GM23248 (cell line): ENCODE measurements at regions not wholly inside any gene's neighbourhood (a gene's known extent, or its start where the extent isn't known, plus 50 kb on each side); places are given as distances from the start of the nearest gene placed in this dataset.

ENCODE experiments used
- DNase-seq: peaks from one replicate; pipeline ENCODE4 v3.0.0-alpha.2; 2015
- H2AFZ ChIP-seq: fragments of 200-600 bp; sonication (generic); 2 replicates; pipeline ENCODE4 v1.6.1; 2016; ENCODE audit warnings: antibody characterized with exemption
- H3F3A ChIP-seq: fragments of 200-600 bp; sonication (generic); 2 replicates; pipeline ENCODE4 v1.6.1; 2016; ENCODE audit warnings: mild to moderate bottlenecking, antibody characterized with exemption, mixed run types; ENCODE audit not compliant: insufficient read depth
- H3K27ac ChIP-seq: fragments of 200-600 bp; sonication (generic); 2 replicates; pipeline ENCODE4 v1.5.1; 2016; ENCODE audit warnings: mild to moderate bottlenecking
- H3K27me3 ChIP-seq: fragments of 200-600 bp; sonication (generic); replicated peaks from 2 replicates; pipeline ENCODE4 v1.6.1; 2016; ENCODE audit warnings: mild to moderate bottlenecking; ENCODE audit not compliant: insufficient read depth
- H3K36me3 ChIP-seq: fragments of 200-600 bp; sonication (generic); 2 replicates; pipeline ENCODE4 v1.6.1; 2016; ENCODE audit warnings: low read depth, mild to moderate bottlenecking
- H3K4me1 ChIP-seq: fragments of 200-600 bp; sonication (generic); 2 replicates; pipeline ENCODE4 v1.6.1; 2016; ENCODE audit warnings: mild to moderate bottlenecking; ENCODE audit not compliant: insufficient read depth
- H3K4me2 ChIP-seq: fragments of 200-600 bp; sonication (generic); one replicate; pipeline ENCODE4 v1.6.1; 2016; ENCODE audit warnings: mild to moderate bottlenecking; ENCODE audit not compliant: unreplicated experiment
- H3K4me3 ChIP-seq: fragments of 200-600 bp; sonication (generic); 2 replicates; pipeline ENCODE4 v1.5.1; 2016; ENCODE audit warnings: mild to moderate bottlenecking
- H3K79me2 ChIP-seq: fragments of 200-600 bp; sonication (generic); 2 replicates; pipeline ENCODE4 v1.6.1; 2016; ENCODE audit warnings: mild to moderate bottlenecking; ENCODE audit not compliant: insufficient read depth
- H3K9ac ChIP-seq: fragments of 200-600 bp; sonication (generic); 2 replicates; pipeline ENCODE4 v1.6.1; 2016; ENCODE audit warnings: mild to moderate bottlenecking
- H3K9me2 ChIP-seq: fragments of 200-600 bp; sonication (generic); 2 replicates; pipeline ENCODE4 v1.6.1; 2016; ENCODE audit warnings: mixed run types, mild to moderate bottlenecking, moderate library complexity; ENCODE audit not compliant: insufficient read depth
- H3K9me3 ChIP-seq: fragments of 200-600 bp; sonication (generic); one replicate; pipeline ENCODE4 v1.6.1; 2017; ENCODE audit warnings: low read depth
- H4K20me1 ChIP-seq: fragments of 200-600 bp; sonication (generic); 2 replicates; pipeline ENCODE4 v1.6.0; 2016; ENCODE audit not compliant: insufficient read depth
- EZH2 ChIP-seq: fragments of 200-600 bp; sonication (generic); IDR thresholded peaks from 2 replicates; pipeline ENCODE4 v1.6.1; 2018; ENCODE audit warnings: antibody characterized with exemption, mild to moderate bottlenecking; ENCODE audit not compliant: insufficient read depth, poor library complexity, severe bottlenecking
- EZH2phosphoT487 ChIP-seq: fragments of 200-600 bp; sonication (generic); IDR thresholded peaks from 2 replicates; pipeline ENCODE4 v1.6.1; 2018; ENCODE audit warnings: antibody characterized with exemption, moderate library complexity, mild to moderate bottlenecking, low read depth; ENCODE audit not compliant: insufficient read depth
- WGBS, 2 experiments: methylation state at CpG; one replicate each; pipeline ENCODE4 v1.1.6; 2015 to 2017; ENCODE audit warnings: low lambda C conversion rate in 2 of 2, low coverage in 1 of 2; ENCODE audit errors: missing lambda C conversion rate in 2 of 2; 5-methylcytosine and 5-hydroxymethylcytosine counted together
- in situ Hi-C: fragments of 300-500 bp; cut with MboI; formaldehyde crosslinking; loops from 2 replicates; pipeline ENCODE4 v1.15.0; 2020

GRCh38 chr20:10828180-10828579 lies 154.4 kb upstream of the JAG1 start:
- H3K4me3 ChIP-seq, result no peak overlapping the region

GRCh38 chr20:10832141-10832540 lies 158.3 kb upstream of the JAG1 start:
- Histone ChIP-seq H4K20me1 (no peaks in the 10 kb centered on the region), H3K9me2 (no peaks in the 10 kb centered on the region), H3F3A (no peaks in the 10 kb centered on the region), H3K27ac (no peak overlapping the region), H3K36me3 (no peaks in the 10 kb centered on the region), H3K9ac (no peak overlapping the region), H3K4me1 (no peaks in the 10 kb centered on the region), H3K27me3 (peaks cover 26% of the 10 kb centered on the region), H2AFZ (no peak overlapping the region), H3K9me3 (no peaks in the 10 kb centered on the region), H3K79me2 (no peaks in the 10 kb centered on the region), H3K4me2 (no peak overlapping the region), H3K4me3 (no peak overlapping the region)
- no peak for TF ChIP-seq EZH2
- no peak for TF ChIP-seq EZH2phosphoT487
- in situ Hi-C loops, result no loop called here
- peak; percentile 15 for DNase-seq

More at GRCh38 chr20:10828180-10828579, 154.4 kb upstream of the JAG1 start:
- Histone ChIP-seq H3F3A (no peaks in the 10 kb centered on the region), H4K20me1 (no peaks in the 10 kb centered on the region), H3K4me1 (no peaks in the 10 kb centered on the region), H3K27ac (no peak overlapping the region), H3K9me2 (no peaks in the 10 kb centered on the region), H3K4me2 (no peak overlapping the region), H3K9ac (no peak overlapping the region), H3K36me3 (no peaks in the 10 kb centered on the region), H2AFZ (no peak overlapping the region), H3K79me2 (no peaks in the 10 kb centered on the region), H3K27me3 (peaks cover 17% of the 10 kb centered on the region), H3K9me3 (no peaks in the 10 kb centered on the region)
- in situ Hi-C loops, result no loop called here
- no peak for DNase-seq
- WGBS, 2 experiments, result 63 to 64% methylated on average over 5 of the region's 5 CpGs
- TF ChIP-seq EZH2, result no peak
- no peak for TF ChIP-seq EZH2phosphoT487

GRCh38 chr20:10837901-10838300 lies 164.1 kb upstream of the JAG1 start:
- Histone ChIP-seq H4K20me1 (no peaks in the 10 kb centered on the region), H2AFZ (no peak overlapping the region), H3K27me3 (peaks cover 22% of the 10 kb centered on the region), H3K9me2 (no peaks in the 10 kb centered on the region), H3K9me3 (peaks cover 3% of the 10 kb centered on the region), H3K4me1 (no peaks in the 10 kb centered on the region), H3K36me3 (no peaks in the 10 kb centered on the region), H3K9ac (no peak overlapping the region), H3K27ac (no peak overlapping the region), H3K4me2 (no peak overlapping the region), H3K79me2 (no peaks in the 10 kb centered on the region), H3F3A (no peaks in the 10 kb centered on the region), H3K4me3 (no peak overlapping the region)
- TF ChIP-seq EZH2phosphoT487 (no peak), EZH2 (no peak)
- in situ Hi-C loops, result no loop called here
- no peak for DNase-seq

GRCh38 chr20:10842116-10842515 lies 168.3 kb upstream of the JAG1 start:
- H2AFZ ChIP-seq, result no peak overlapping the region
- no peak overlapping the region for H3K4me2 ChIP-seq
- H3K27ac ChIP-seq, result no peak overlapping the region
- in situ Hi-C loops, result no loop called here
- 3 to 6% methylated on average over 3 of the region's 3 CpGs for WGBS, 2 experiments
- no peaks in the 10 kb centered on the region for H3K9me2 ChIP-seq
- no peaks in the 10 kb centered on the region for H3F3A ChIP-seq
- no peak overlapping the region for H3K4me3 ChIP-seq
- H3K9me3 ChIP-seq, result peaks cover 3% of the 10 kb centered on the region
- TF ChIP-seq EZH2 (no peak), EZH2phosphoT487 (no peak)
- H3K4me1 ChIP-seq, result no peaks in the 10 kb centered on the region
- H4K20me1 ChIP-seq, result no peaks in the 10 kb centered on the region
- DNase-seq, result peak; percentile 16
- H3K79me2 ChIP-seq, result no peaks in the 10 kb centered on the region
- H3K27me3 ChIP-seq, result 0 out of 2 replicates have a peak, but pooled peaks cover 4% of the 10 kb centered on the region
- H3K9ac ChIP-seq, result no peak overlapping the region
- no peaks in the 10 kb centered on the region for H3K36me3 ChIP-seq

GRCh38 chr20:10843146-10843711 lies 169.4 kb upstream of the JAG1 start:
- no peaks in the 10 kb centered on the region for H3K9me2 ChIP-seq
- H3K27me3 ChIP-seq, result no peaks in the 10 kb centered on the region
- no peak for TF ChIP-seq EZH2
- TF ChIP-seq EZH2phosphoT487, result no peak
- H3F3A ChIP-seq, result no peaks in the 10 kb centered on the region
- no peak overlapping the region for H3K9ac ChIP-seq
- no peak overlapping the region for H2AFZ ChIP-seq
- in situ Hi-C loops, result no loop called here
- no peak overlapping the region for H3K4me2 ChIP-seq
- no peaks in the 10 kb centered on the region for H3K36me3 ChIP-seq
- no peak overlapping the region for H3K4me3 ChIP-seq
- H3K4me1 ChIP-seq, result no peaks in the 10 kb centered on the region
- 10 to 19% methylated on average over 5 of the region's 5 CpGs for WGBS, 2 experiments
- H3K79me2 ChIP-seq, result no peaks in the 10 kb centered on the region
- H4K20me1 ChIP-seq, result no peaks in the 10 kb centered on the region
- H3K9me3 ChIP-seq, result peaks cover 3% of the 10 kb centered on the region
- H3K27ac ChIP-seq, result no peak overlapping the region
- DNase-seq, result peak; percentile 5
